Cardiac fibroblast (primary cell): ENCODE measurements at regions not wholly inside any gene's neighbourhood (a gene's known extent, or its start where the extent isn't known, plus 50 kb on each side); places are given as distances from the start of the nearest gene placed in this dataset.

ENCODE experiments used
- DNase-seq, 2 donors: peaks; one replicate each; pipeline versions ENCODE4 v3.0.0 to v3.0.0-alpha.2; 2010; ENCODE audit warnings: low read depth in 2 of 2
- H3K4me3 ChIP-seq, 2 donors: replicated peaks in 1 of 2; 1 replicate in 1 of 2; 2 replicates in 1 of 2; pipeline ENCODE4 v1.5.1; 2011; ENCODE audit warnings: low read depth in 2 of 2, low read length in 2 of 2, mild to moderate bottlenecking in 2 of 2, moderate library complexity in 1 of 2
- TF ChIP-seq, protein P1 (sequence below): IDR thresholded peaks from one replicate; pipeline ENCODE4 v1.5.1; 2011; ENCODE audit warnings: low read depth, mild to moderate bottlenecking, low read length, inconsistent platforms

DNA sequence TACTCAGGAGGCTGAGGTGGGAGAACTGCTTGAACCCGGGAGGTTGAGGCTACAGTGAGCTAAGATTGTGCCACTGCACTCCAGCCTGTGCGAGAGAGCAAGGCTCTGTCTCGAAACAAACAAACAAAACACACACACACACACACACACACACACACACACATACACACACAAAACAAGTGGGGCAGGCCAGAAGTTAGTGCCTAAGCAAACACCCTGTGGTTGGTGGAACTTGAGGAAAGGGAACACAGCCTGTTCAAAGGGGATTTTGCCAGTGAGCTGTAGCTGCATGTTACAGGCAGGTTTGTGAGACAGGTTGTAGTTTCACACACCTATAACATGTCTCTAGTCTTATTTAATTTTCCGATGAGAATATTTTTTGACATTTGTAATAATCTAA lies 175.3 kb upstream of the CLEC14A start:
- no peak for DNase-seq
- no peak overlapping the region for H3K4me3 ChIP-seq
- TF ChIP-seq, protein P1, sequence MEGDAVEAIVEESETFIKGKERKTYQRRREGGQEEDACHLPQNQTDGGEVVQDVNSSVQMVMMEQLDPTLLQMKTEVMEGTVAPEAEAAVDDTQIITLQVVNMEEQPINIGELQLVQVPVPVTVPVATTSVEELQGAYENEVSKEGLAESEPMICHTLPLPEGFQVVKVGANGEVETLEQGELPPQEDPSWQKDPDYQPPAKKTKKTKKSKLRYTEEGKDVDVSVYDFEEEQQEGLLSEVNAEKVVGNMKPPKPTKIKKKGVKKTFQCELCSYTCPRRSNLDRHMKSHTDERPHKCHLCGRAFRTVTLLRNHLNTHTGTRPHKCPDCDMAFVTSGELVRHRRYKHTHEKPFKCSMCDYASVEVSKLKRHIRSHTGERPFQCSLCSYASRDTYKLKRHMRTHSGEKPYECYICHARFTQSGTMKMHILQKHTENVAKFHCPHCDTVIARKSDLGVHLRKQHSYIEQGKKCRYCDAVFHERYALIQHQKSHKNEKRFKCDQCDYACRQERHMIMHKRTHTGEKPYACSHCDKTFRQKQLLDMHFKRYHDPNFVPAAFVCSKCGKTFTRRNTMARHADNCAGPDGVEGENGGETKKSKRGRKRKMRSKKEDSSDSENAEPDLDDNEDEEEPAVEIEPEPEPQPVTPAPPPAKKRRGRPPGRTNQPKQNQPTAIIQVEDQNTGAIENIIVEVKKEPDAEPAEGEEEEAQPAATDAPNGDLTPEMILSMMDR = no peak

DNA sequence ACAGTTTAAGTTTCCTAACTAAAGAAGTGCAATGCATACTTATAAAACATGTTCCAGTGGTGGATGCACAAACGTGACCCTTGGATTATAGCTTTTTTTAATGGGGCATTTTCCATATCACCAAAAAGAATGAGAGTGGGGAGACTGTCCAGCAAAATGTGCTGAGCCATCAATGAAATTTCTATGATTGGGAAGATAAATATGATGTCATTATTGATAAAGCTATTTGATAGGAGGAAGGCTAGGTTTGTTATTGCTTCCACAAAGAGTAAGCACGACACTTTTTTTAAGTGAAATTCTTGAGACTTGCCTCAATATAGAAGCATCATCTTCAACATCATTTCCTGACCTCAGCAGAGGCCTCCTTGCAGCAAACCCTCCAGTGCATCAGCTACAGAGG lies 174.6 kb upstream of the CLEC14A start:
- TF ChIP-seq, protein P1 = no peak
- H3K4me3 ChIP-seq = no peak overlapping the region
- no peak for DNase-seq

DNA sequence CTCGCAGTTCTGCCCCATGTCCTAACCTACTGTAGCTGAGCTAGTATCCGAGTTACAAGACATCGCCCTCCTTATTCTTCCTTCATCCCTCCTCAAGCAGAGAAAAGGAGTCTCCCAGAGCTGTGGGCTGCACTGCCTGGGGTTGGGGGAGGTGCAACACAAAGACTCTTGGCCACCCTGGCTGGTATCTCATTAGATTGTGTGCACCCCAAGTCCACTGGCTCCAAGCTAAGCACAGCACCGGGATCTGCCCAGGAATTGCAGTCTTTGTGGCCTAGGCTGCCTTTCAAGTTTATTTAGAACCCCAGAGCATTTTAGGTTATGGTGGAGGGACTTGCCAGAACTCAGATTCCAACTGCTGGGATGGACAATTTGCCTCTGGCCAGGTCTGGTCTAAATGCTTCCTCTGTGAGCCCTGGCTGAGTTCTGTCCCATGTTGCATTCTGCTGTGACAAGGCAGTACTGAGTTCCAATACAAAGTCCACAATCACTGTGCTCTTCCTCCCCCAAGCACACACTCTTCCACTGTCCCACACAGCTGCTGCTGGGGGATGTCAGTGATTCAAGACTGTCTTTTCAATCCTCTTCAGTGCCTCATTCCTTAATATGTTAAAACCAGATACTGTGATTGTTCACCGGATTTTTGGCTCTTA lies 169.6 kb upstream of the CLEC14A start:
- TF ChIP-seq, protein P1 = no peak
- DNase-seq = no peak
- no peak overlapping the region for H3K4me3 ChIP-seq

DNA sequence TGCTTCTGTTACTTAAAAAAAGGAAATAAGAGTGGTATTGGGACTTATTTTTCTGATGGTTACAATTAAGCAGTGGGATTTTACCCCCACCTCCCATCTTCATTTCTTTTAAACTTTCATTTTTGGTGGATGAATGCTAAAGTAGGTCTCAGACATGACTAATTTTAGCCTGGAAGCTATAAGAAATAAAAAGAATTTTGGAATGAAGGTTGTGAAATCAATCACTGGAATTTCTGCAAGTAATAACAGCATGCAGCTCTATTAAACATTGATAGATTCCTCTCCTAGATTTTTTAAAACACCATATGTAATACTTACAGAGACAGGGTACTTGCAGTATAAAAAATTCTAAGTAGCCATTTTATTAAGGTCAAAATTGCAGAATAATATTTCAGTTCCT lies 164.2 kb upstream of the CLEC14A start:
- H3K4me3 ChIP-seq = no peak overlapping the region
- DNase-seq = peak; percentile 35 to 53
- TF ChIP-seq, protein P1 = no peak

DNA sequence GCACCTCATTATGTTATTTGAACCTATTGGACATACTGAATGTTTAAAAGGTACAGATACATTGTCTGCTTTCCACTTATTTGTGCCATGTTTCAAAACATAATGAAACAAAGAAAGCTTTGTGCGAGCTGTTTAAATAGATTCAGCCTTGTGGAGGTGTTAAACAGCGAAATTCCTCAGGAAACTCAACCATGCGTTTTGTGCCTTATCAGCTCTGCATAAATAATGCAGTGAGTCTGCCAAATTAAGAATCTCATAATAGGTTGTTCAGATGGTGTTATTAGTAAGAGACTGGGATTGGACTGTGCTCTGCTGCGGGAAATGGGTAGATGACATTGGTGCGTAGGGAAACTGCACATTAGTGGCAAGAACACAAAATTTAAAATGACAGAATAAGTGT lies 163.7 kb upstream of the CLEC14A start:
- TF ChIP-seq, protein P1 = no peak
- DNase-seq = peak in 1 of 2 donors; percentile 5
- no peak overlapping the region for H3K4me3 ChIP-seq

DNA sequence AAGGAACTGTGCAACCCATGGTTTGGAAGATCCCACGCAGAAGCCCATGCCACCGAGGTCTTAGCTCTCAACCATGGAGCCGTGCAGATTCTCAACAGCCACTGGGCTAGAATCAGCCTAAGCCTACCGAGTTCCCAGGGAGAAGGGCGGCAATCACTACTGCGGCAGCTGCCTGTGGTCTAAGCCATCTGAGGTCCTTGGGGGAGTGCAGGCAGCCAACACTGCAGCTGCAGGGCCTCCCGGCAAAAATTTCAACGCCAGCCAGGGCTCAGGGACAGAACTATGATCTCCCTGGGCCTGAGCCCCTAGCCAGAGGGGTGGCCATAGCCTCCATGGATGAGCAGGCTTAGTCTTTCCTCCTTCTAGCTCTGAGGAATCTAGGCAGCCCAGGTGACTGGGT lies 156.8 kb upstream of the CLEC14A start:
- DNase-seq = no peak
- TF ChIP-seq, protein P1 = no peak
- H3K4me3 ChIP-seq = no peak overlapping the region

DNA sequence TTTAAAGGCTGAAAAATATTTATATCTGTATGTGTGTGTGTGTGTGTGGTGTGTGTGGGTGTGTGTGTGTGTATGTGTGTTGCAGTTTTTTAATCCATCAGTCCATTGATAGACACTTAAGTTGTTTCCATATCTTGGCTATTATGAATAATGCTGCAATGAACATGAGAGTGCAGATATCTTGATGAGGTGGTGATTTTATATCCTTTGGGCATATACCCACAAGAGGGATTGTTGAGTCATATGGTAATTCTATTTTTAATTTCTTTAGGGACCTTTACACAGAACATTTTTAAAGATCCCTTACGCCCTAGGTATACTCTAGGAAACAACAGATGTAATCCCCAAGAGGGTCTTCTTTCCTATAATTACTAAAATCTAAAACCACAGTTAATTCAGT lies 154.5 kb upstream of the CLEC14A start:
- DNase-seq = peak; percentile 24 to 29
- no peak overlapping the region for H3K4me3 ChIP-seq
- TF ChIP-seq, protein P1 = no peak
